ENCODE measurements at regions not wholly inside any gene's neighbourhood (a gene's known extent, or its start where the extent isn't known, plus 50 kb on each side); places are given as distances from the start of the nearest gene placed in this dataset.

DNA sequence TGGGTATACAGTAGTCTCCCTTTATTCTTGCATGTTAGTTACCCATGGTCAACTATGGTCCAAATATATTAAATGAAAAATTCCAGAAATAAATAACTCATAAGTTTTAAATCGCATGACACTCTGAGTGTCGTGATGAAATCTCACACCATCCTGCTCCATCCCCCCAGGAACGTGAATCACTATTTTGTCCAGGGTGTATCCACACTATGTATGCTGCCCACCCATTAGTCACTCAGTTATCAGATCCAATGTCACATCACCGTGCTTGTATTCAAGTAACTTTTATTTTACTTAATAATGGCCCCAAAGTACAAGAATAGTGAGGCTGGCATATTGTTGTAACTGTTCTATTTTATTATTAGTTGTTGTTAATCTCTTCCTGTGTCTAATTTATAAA, 115.8 kb upstream of the SERP2 start:
- no peak for DNase-seq

DNA sequence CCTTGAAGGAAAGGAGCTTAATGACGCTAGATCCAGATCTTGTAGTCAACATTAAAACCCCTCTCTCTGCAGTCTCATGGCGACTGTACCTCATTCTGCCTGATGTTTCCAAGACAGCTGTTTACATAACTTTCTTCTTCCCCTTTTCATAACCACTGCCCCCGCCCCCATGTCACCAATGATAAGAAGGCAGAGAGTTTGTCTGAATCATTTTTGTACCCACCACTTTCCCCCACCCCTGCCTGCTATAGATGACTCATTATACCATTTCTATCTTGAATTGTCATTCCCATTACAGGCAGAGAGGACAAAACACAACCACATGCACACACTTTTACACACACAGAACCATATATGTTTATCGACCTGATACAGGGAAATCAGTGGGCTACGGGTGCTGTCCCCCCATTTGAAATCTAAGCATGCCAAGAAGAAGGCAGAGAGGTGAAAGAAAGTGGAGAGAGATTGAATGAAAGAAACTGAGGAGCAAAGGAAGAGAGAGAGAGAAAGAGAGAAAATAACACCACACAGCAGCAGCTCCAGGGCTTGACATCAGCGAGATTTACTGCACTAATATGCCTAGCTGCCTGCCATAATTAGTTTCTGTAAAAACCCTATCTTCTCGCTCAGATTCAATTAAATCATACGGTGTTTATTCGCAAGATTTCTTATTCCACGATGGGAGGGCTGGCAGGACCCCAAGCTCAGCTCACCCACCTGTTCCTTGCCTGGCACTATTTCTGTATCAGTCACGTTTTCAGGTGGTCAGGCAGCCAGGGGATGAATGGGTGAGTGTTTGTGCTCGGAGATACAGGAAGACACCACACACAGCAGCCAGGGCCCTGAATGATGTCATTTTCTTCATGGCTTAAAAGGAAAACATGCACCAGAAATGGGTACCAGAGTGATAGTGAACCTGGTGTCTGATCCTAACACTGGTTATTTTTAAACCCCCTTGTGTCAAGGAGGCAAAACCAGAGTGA, 114.3 kb upstream of the SERP2 start:
- DNase-seq: no peak

DNA sequence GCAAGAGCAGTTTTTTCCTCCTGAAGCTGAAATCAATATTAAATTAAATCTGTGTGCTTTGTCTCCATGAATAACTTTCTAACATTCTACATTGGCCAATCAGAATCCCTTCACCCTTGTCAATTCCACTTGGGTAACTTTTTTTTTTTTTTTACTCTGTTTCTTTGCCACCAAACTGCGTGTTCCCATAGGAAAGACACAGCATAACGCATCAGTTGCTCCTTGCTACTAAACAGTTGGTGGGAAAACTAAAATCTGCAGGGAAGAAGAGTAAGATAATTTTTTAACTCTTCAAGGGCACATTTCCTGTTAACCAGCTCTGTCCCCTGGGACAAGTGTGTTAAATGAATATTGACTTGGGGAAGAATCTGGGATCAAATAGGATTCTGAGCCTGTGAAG, 113.3 kb upstream of the SERP2 start:
- no peak for DNase-seq

DNA sequence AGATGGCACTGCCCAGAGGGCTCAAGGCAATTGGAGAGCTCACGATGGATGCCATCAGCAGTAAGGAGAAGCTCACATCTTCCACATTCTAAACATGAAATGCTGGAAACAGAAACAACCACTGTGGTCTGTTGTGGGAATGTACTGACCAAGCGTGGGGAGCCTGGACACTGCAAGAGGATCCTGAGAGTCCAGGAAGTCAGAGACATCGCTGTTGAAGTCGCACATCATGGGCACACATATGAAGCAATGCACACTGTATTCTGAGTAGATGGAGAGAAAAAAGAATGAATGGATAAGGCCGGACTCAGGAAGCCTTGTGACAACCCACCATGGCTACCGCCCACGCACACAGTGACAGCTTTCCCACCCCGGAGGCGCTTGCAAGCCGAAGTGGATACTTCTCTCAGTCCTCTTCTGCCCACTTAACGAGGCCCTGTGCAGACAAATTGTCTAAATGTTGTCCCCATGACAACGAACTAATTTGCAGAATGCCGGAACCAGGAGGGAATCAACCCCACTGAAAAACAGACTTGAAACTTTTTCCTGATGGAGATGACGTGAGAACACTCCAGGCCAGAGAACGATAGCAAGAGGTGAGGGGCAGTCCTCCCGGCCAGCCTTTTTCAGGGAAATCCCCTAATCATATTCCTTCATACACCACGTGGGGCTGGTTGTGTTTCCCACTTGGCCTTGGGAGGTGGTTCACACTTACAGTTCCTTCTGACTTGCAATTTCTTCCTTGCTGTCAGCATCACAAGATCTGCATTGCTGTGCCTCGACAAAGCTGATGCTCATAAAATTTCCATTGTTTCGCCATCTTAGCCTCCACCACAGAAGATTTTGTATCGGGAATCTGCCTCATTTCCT, 109.6 kb upstream of the SERP2 start:
- no peak for DNase-seq

DNA sequence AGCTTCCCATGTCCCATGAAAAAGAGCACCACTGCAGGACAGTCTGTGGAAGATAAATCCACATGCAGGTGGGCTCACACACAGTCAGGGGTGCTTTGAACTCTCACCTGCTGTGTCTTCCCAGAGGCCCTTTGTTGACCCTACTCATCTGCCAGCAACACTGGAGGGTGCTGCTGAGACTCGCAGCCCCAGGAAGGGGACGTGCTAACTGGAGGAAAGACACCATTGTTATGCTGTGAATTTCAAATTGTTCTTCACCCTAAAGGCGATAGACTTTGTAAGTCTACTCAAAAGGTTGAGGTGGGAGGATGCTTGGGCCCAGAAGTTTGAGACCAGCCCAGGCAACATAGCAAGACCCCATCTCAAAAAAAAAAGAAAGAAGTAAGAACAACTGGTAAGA, 107.3 kb upstream of the SERP2 start:
- DNase-seq: no peak

DNA sequence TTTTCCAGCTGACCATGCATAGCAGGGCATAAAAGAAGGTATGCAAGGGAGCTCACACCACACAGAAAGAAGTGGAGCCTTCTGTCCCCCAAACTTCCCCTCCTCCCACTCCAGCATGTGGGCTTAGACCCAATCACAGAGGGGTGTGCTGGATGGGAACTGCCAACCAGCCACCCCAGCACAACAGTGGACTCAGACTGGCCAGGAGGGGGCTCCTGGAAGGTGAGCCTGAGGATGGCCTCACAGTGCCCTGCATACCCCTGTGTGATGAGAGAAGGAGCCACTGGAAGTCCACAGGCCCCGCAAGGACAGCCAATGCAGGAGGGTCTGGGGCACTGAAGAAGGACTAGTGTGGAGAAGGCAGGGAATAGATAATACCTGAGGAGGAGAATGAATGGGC, 106.9 kb upstream of the SERP2 start:
- DNase-seq: no peak

DNA sequence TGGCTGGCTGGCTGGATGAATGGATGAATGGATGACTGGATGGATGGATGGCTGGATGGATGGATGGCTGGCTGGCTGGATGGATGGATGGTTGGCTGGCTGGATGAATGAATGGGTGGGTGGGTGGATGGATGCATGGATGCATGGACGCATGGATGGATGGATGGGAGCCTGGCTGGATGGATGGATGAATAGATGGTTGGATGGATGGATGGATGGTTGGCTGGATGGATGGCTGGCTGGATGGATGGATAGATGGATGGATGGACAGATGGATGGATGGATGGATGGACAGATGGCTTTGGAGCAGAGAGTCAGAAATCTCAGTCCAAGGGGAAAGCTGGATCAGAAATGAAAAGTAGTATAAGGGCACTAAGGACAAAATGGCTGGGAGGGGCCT, 106.4 kb upstream of the SERP2 start:
- DNase-seq: no peak

DNA sequence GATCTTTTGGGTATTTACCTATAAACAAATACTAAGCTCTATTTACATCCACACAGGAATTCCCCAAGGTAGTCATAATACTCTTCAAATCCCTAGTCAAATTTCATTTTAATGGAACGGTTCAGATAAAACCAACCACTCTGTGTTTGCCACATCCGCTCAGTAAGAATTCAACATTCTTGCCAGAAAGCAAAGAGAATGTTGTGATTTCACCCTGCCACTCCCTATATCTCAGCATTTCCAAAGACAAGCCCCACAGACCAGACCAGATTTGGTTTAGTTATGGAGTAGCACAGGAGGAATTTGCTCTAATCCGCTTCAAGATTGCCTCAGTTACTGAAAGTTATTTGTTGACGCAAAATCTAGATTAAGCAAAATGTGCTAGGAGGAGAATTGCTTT, 105.6 kb upstream of the SERP2 start:
- DNase-seq: no peak

DNA sequence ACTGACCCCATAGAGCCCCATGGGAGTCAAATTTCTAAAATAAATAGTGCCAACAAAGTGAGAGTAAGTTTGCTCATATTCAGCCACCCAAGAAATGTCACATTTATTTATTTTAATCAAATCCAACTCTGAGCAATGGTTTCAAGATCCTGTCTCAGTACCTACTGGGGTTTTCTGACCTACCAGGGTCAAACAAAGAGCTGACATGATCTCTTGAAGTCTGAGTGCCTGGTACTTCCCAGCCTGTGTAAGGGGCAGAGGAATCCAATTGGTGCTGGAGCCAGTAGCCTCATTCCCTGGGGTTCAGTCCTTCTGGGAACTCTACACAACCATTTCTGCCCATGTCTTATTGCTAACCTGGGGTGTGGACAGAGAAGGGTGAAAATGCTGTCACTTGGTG, 104.6 kb upstream of the SERP2 start:
- DNase-seq: no peak

DNA sequence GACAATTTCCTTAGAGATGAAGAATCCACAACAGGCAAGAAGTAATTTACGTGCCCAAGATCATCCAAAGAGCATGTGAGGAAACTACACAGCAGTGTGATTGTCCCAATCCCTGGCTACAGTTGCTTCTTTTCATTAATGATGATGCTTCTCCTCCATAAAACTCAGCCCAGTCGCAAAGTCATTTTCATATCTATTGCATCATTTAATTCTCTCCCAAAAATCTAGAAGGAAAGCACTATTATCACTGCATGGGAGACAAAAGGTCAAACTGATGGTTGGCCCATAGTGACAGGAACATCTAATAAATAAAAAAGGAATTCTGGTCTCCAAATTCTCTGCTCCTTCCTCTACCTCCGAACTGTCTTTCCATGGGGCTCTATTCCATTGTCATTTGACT, 103.5 kb upstream of the SERP2 start:
- no peak for DNase-seq

DNA sequence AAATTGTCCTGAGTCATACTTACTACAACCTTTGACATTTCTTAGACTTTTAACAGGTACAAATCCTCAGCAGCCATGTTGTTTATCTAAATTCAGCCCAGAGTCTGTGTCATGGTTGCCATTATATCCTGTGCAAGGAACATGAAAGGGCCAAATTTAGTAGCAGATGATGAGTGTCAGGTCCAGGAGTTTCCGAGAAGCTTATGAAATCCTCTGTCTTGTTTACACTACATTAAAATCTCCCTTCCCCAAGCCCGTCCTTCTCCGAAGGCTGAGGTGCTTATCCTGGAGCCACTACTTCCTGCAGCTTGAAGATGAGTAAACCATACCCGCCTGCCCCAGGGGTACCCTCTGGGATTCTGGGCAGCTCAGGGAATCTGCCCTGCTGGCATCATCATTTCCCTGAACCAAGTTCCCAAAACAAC, 102.6 kb upstream of the SERP2 start:
- no peak for DNase-seq

DNA sequence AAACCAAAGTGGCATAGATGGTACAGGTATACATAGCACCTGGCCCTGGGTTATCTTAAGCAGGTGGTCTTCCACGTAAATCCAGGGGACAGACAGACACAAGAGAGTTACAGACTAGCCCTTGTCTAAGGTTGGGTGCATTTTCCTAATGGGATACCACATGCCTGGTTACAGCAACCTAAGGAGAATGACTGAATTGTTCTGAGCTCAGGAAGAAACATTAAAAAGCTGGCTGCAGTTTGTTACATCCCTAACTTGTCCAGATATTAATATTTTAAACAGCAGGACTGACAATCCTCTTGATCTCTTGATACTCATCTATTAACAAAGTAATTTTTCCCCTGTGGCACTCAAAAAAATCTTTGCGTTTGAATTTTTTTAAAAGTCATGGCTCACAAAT, 102.2 kb upstream of the SERP2 start:
- no peak for DNase-seq

DNA sequence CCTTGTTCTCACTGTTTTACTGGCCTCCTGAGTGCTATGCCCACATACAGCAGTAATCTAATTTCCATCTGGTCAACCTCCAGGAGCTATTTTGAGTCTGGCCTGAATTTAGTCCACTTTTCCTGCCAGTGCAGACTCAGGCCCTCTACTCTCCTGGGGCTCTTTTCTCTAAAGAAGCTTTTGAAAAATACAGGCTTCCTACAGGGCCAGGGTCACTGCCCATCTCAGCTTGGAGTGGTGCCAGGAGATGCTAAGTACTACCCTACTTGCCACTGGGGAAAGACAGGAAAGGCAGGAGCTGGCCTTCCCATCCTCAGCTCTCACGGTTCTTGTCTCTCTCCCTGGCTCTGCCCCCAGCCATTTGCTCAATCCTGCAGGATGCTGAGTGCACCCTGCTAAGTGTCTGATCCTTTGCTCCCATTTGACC, 101.7 kb upstream of the SERP2 start:
- peak; percentile 51 for DNase-seq

DNA sequence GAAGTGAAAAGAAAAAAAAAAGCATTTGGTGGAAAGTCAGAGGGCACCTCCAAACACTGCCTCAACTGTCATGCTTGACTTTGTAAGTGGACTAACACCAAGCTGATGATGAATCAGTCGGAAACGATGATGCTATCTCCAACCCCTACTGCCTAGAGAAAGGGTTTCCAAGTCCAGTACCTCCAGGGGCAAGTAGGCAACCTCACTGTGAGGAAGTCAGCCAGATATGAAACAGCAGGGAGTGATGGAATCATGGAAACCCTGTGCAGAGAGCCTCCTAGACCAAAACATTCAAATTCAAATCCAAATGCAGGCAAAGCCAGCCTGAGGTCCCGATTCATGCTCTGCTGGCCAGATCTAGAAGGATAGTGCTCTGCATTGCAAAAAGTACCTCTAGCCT, 100.9 kb upstream of the SERP2 start:
- no peak for DNase-seq

DNA sequence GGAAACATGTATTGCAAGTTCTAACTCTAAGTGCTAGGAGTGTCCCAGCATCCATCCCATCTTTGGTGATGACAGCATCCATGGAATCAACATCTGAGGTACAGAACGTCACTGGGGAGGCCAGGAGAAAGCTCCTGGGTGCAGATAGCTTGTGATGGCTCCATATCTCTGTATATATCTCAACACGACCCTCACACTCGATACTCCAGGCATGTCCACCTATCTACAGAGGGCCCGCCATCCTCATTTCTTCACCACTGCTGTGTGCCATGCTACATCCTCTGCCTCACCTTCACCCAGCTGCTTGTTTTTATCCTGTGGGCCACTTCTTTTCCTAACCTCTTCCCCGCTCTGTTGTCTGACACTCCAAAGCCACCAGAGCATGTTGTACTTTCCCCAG, 100.4 kb upstream of the SERP2 start:
- no peak for DNase-seq

DNA sequence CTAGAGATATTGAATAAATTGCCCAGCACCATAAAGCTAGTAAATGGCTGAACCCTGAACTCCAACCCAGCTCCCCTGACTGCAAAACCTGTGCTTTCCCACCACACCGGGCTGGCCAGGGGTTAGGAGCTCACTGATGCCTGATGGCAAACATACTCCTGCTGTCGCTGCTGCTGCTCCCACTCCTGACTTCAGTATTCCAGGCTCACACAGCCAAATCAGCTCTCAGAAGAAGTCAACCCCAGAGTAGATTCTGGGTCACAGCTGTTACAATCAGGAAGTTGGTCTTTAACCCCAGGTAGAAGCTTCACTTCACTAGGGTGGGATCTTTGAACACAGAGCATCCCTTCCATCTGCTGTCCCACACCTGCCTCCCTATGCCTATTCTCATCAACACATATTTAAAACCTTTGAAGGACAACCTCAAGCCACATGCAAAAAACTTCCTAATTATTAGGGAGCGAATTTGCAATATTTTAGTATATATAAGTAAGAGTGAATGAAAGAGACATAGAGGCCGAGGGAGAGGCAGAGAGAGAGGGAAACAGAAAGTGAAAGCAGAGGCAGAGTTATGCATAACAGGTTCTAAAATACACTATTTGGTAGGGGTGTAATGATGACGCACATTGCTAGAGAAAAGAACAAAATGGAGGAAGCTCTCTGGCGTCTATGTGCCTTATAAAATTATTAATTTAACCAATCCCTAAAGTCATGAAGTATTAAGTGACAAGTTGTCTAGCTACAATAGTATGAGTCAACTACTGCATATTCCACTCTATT, 99.4 kb upstream of the SERP2 start:
- DNase-seq: peak; percentile 32

DNA sequence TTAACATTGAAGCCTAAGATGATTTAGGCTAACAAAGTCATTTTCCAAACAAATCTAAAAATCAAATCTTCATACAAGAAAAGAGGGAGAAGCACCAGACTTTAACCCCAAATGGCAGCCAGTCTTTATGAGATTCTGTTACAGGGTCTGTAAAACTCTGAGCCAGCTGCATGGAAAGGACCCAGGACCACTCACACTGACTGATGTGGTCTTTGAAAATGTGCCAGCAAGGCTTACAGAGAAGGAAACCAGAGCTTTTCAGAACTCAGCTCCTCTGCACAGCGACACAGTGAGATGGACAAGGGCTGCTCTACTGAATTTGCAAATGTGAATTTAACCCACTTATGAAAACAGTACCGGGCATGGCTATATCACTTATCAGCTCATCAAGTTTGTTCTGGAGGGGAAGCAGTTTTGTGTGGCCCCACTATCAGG, 98.8 kb upstream of the SERP2 start:
- DNase-seq: no peak

DNA sequence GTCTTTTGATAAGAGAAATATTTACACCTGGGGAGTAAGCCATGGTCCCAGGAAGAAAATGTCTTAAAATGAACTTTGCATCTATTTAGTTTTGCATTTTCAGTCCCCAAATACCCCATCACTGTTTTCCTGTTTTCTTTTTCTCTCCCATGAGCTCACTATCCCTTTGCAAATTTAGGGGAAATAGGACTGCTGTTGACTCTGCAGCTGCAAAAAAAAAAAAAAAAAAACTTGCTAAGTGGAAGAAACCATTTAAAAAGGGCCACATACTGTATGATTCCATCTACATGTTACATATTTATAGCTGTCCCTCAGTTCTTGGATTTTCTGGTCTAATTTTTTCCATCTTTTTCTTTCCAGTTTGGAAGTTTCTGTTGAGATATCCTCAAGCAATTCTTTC, 98.2 kb upstream of the SERP2 start:
- DNase-seq: no peak

DNA sequence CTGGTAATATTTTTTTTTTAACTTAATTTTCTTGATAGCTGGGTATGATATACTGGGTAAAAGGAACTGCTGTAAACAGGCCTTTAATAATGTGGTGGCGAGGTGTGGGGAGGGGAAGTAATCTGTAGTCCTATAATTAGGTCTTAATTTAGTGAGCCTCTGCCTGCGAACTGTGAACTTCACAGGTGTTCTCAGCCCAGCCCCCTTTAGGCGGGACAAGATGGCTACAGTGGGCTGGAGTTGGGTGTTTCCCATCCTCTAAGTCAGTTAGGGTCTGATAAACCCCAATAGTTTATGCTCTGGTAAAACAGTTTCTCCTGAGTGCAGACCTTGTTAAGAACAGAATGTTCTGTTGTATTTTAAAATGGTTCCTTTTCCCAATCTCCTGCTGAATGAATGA, 97.6 kb upstream of the SERP2 start:
- no peak for DNase-seq

DNA sequence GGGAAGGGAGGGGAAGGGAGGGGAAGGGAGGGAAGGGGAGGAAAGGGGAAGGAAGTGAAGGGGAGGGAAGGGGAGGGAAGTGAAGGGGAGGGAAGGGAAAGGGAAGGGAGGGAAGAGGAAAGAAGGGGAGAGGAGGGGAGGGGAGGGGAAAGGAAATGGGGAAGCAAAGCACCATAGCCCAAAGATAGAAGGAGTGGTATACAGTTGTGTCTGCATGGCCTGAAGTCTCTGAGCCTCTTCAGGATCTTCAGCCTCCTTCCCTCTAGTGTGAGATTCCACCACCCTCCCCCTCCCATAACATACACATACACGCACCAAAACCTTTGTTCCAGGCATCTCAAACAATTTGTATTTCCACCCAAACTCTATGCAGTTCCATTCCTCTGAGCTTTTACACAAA, 96.2 kb upstream of the SERP2 start:
- DNase-seq: no peak

DNA sequence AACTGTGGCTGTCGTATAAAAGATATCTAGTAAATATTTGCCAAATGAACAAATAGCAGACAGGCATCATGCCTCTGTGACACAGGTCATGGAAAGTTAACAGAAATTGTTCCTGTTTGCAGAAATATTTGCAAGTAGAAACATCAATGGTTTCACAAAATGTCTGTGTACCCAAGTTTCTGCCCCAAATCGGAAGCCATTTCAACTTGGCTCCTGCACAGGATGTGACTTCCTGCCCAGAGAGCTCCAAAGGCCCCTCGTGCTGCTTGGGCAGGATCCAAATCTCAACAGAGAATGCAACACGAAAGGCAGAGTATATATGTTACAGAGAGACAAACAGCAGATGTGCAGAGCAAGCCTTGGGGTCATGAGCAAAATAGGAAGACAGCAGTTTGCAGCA, 95.5 kb upstream of the SERP2 start:
- DNase-seq: peak; percentile 60

DNA sequence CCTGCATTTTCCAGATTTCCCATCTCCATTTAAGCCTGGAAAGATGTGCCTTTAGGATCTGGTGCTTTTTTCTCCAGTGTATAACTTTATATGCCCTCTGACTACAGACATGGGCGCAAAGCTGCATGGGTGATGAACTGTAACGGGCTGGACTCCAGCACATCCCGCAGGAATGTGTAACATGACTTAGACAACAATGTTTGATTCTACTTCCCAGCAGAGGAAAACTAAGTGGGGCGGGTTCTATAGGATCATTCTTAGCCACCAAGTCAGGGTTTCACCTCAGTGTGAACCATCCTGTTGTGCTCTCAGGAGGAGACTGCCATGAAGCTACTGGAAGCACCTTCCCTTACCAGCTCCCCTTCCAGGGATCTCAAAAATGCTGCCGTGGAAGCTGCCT, 93.2 kb upstream of the SERP2 start:
- DNase-seq: no peak
